NCI-H1417 (cell line): ENCODE measurements at regions not wholly inside any gene's neighbourhood (a gene's known extent, or its start where the extent isn't known, plus 50 kb on each side); places are given as distances from the start of the nearest gene placed in this dataset.

Experiments
- DNase-seq, 3 experiments: peaks; one replicate each; lab custom pipeline; 2025; lab: John Stamatoyannopoulos, UW

DNA sequence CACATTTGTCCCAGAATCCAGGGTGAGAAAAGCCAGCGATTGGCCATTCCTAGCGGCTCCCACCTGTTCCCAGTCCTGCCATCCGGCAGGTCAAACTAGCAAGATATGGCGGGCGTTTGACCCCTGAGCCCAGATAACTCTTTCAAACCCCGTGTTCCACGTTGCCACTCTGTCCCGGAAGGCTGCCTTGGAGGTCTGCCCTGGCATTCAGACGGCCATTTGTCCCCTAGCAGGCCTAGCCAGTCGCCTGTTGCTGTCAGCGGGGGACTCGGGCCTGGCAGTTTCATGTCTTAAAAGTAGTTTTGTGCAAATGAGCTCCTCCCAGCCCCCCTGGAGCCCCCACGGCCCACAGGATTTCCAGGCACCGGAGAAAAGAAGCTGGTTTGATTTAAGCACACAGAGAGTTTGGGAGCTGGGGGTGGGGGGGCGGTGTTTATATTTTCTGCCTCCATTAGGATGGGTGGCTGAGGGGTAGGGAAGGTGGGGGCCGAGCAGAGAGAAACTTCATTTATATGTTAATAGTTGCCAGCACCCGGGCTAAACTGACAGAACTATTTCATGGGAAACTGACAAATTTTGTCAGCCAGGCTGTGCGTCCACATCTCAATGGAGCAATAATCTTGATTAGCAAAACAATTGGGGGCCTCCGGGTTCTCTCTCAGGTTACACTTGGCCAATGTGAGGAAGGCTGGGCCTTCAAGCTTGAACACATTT lies 240.9 kb upstream of the SALL1 start:
- DNase-seq = no peak

DNA sequence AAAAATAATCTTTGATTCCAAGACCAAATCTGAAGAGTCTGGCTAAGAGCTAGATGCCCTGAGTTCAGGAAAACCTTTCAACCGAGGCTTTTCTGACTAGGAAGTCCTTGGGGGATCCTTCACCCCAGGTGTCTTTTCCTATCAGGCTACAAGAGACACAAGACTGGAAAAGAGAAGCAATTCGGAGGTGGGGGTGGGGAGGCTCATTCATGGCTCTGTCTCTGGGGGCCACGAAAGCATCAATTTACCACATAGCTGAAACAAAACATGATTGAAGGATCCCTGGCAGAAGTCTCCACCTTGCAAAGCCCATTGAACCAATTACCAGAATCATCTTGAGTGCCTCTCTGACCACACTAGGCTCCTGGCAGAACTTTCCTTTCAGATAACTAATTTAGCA lies 239.8 kb upstream of the SALL1 start:
- no peak for DNase-seq

DNA sequence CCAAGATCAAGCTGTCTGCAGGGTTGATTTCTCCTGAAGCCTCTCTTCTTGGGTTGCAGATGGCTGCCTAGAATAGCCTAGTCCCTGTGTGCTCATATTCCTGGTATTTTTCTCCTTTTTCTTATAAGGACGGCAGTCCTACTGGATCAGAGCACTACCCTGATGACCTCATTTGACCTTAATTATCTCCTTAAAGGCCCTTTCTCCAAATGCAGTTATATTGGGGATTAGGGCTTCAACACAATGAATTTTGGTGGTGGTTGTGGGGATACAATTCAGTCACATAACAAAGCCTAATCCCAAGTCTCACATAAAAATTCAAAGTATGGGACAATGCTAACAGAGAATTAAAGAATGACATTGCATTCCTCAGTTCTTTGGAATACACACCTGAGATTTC lies 238.8 kb upstream of the SALL1 start:
- DNase-seq = no peak

DNA sequence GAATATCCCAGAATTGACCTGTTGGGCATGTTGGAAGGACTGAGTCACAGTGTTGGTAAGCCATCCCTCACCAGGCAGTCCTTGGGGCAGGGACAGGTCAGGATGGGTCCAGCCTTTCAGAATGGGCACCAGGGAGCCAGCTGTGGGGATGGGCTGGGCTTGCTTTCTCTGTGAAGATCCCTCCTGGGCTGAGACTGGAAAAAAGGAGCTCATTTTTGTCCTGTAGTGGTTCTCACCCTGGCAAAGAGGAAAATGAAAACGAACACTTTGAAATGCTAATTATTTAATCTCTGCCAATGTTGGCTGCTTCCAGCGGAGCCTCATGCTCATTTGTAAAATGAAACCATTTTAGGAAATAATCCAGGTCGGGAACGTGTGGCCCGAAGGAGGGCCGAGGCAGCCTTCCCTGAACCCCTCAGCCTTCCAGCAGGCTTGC lies 237.5 kb upstream of the SALL1 start:
- DNase-seq = no peak

DNA sequence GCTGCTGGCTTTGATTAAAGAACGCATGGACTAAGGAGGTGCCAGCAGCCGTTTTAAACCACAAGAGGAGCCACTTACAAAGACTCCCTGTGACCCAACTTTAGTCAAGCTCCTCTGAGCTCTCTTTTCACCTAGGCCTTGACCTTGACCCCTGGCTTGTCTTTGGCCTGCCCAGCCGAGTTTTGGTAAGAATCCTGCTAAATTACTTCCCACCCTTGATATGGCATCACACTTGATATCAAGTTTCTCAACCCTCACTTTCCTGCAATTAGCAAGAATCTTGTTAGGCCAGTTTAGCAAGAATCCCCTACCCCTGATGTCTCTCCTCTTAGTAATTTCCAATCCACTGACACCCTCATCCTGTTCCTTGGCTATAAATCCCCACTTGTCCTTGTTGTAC lies 232.8 kb upstream of the SALL1 start:
- no peak for DNase-seq

DNA sequence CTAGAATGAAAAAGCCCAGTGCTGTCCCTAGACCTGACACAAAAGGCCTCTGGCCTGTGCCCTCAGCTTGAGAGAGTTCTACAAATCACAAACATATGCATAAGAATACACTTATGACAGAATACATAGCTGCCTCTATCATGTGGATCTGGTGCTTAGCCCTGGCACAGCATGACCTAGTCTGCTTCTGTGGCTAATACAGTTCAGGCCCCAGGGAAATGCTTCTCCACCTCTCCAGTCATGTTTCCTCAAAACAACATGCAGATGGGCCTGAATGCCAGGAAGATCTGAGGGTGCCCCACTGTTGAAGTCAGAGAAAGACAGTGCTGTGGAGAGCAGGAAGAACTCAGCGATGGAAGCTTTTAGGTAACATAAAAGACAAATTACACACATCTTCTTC lies 231.9 kb upstream of the SALL1 start:
- no peak for DNase-seq

DNA sequence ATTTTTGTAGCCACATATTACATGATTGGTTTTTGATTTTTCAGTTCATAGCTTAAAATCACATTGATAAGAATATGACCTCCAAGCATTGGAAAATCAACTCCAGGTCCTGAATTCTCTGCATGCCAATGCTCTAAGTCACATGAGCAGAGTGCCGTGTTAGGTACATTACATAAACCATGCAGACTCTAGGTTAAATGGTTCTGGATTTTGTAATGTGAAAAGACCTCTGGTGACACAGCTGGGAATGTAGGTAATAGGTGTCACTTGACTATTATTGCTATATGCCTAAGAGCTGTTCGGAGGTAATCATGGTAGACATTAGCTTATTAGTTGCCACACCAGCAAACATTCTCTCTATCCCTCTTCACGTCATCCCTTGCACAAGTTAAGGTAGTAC lies 231.1 kb upstream of the SALL1 start:
- DNase-seq = no peak

DNA sequence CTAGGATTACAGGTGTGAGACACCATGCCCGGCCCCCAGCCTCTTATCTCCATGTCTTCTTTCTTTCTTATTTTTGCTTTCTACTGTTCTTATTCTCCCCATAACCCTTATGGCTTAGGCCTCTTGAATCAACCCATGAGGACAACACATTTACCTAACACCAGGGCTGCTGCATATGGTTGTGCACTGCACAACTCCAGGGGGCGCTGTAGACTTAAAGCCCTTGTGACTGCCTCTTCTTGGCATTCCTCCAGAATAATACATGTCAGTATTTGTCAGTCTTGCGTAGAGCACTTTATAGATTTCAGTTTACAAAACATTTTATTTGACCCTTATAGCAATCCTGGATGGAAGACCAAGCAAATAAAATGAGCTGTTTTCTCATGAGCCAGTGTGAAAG lies 225.0 kb upstream of the SALL1 start:
- DNase-seq = no peak

DNA sequence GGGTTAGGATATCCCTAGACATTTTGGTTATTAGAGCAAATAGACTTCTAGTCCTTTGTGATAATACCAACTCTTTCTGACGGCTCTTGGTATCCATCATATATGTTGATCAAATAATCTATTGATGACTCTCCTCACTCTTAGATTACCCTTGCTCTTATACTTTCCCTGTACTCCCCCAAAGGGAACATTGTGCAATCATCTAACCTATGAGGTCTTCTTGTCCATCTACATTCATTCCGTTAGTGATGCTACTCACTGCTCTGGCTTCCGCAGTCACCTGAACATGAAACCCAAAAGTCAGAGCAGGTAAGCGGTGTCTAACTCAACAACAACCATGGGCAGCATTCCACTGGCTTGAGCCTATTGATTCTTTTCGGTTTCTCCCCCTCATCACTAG lies 223.7 kb upstream of the SALL1 start:
- no peak for DNase-seq

DNA sequence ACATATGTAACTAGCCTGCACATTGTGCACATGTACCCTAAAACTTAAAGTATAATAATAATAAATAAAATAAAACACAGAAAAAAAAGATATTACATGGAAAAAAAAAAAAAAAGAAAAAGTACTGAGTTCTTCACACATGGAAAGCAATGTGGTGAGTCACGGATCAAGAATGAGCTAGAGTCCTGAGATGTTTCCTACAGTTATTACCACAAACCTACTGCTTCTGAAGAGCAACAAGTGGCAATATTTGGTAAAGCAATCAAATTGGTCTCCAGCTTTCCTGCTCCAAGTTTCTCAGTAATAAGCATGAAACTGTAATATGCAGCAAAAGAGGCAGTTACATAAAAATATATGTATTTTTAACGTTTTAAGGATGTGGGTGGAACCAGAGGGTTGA lies 223.3 kb upstream of the SALL1 start:
- no peak for DNase-seq

DNA sequence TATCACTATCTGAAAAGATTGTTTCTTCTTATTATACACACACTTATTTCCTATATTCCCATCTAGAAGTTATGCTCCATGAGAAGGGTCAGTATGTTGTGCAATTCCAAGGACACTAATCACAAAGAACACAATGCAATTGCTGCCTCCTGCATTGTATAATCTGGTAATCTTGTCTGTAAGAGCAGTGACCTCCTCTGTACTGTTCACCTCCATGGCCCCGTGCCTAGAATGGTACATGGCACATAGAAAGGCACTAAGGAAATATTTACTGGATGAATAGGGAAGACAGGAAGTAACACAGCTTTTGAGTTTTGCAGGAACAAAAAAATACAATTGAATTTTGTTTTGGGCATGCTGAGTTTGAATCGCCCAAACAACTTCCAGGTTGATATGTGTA lies 214.6 kb upstream of the SALL1 start:
- DNase-seq = no peak

DNA sequence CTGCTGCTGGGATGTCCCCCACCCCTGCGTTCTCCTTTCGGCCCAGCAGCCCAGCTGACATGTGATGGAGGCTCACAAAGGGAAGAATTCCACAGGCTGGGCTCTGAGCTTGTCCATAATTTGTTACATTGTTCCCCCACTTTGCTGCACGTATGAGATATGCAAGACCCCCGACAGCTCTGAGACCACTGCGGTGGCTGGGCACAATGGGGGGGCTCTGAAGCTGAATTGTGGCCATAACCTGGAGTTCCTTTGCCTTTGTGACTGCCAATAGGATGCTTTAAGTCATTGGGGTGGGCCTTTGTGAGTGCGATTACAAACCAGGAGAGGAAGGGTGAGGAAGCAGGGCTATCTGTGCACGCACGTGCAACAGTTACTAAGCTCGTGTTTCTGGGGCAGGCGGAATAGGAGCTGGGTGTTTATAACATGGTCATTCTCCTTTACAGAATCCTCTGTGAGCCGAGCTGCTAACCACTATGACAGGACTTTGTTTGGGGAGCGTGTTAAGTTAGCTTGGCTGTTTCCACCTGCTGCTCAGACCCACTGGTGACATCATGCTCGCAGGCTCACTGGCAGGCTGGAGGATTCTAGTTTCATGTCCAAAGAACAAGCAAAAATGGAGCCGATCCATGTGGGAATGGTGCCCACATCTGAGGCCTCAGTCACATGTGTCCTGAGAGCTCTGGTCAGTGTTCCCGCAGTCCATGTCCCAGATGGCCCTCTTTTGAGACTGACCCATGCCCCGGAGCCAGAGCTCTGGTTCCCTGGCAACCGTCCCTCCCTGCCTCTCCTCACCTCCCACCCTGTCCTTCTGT lies 208.3 kb upstream of the SALL1 start:
- DNase-seq = no peak

DNA sequence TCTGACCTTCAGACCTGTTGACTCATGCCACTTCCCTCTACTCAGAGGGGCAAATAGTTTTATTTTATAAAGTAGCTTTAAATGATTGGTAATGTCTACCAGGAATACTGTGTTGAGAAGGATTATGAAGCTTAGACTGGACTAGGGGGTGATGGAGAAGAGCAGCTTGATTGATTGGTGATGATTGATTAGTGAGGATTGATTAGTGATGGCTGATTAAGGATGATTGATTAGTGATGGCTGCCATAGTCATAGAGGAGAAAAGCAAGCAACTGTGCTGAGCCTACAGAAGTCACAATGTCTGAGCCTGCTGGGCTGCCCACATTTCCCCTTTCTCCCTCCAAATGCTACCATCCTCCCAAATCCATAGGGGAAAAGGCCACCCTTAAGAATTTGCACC lies 206.8 kb upstream of the SALL1 start:
- no peak for DNase-seq

DNA sequence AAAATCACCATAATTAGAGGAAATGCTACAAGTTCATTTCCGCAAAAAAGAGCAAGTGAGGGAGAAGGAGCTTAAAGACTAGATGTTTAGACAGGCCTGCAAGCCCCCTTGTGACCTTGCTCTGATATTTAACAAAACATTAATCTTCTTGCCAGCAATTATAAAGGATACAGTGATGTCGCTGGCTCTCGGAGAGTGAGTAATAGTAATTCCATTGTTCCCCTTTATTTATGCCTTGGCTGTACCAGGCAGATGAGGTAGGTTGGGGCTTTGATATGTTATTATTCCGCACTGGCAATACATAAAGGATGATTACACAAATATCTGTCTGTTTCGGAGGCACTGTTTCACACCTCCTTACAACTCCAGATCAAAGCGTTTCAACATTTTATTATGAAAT lies 204.8 kb upstream of the SALL1 start:
- DNase-seq = no peak

DNA sequence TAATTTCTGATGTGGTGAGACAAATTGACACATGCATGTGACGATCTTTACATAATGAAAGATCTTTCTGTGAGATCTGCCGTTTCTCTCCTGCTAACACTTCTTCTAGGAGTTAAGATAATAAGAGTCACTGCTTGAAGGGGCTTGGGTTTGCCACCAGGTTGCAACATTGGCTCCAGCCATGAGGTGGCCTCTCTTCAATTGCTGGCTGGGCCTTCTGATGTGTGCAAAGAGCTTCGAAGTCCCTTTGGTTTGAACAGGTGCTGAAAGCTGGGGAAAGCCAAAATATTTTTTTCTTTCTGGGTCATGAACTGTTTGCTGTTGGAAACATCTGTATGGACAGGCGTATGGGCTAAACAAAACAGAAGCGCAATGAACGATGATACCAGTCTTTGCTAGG lies 204.1 kb upstream of the SALL1 start:
- DNase-seq = no peak

DNA sequence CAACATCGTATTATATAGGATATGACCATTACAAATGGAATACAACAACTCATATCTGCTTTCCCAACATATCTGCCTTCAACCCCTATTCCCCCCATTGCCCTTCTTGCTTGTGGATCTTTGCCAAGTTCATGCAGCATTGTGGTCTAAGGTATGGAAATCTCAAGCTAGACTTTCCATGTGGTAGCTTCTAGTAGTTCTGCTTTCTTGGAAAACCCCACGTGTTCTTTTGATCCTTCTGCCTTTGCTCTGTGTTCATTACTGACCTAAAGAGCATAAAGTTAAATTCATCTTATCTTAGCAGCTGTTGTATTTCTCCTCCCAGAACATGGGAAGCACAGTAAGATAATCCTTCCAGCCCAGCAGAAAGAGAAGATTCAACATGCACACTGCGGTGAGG lies 202.0 kb upstream of the SALL1 start:
- DNase-seq = no peak

DNA sequence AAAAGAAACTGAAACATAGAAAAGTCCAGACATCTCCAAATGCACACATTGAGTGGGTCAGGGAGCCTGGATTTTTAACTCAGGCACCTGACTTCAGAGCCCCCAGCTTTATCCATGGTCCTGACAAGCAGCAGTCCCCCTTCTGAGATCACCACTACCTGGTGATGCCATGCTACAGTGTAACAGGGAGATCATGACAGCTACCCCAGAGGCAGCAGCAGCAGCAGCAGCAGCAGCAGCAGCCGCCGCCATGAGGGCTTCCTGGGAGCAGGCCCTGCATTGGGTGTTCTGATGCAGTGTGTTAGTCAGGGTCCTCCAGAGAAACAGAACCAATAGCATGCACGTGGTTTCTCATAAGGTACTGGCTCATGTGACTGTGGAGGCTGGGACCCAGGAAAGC lies 198.6 kb upstream of the SALL1 start:
- no peak for DNase-seq

DNA sequence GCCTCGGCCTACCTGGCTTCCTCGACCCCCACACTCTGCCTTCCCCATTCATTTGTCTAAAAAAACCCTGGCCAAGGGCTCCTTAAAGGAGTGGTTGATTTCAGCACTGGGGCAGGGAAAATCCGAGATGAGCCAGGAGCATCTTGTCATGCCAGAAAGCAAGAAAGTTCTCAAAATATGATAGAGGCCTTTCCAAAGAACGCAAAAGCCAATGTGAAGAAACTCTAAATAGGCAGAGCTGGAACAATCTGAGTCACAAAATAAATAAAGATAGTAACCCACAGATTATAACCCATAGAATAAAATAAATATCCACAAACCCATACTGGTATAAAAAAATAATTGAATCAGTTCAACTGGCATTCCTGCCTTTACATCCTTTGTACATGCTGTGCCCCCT lies 192.3 kb upstream of the SALL1 start:
- DNase-seq = no peak

DNA sequence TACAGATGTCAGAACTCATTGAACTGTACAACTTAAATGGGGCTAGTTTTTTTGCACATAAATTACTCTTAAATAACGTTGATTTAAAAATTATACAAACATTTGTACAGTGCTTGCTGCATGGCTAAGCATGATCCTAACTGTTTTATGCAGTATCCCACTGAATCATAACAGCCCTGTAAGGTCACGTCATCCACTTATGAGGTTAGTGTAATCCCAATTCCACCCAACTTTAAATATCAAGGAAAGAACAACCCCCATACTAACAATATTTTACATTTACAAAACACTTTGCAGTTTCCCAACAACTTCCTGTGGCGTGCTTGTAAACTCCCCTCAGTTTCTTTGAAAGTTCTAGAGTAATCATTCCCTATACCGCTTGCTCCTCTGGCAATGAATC lies 190.1 kb upstream of the SALL1 start:
- DNase-seq = no peak

DNA sequence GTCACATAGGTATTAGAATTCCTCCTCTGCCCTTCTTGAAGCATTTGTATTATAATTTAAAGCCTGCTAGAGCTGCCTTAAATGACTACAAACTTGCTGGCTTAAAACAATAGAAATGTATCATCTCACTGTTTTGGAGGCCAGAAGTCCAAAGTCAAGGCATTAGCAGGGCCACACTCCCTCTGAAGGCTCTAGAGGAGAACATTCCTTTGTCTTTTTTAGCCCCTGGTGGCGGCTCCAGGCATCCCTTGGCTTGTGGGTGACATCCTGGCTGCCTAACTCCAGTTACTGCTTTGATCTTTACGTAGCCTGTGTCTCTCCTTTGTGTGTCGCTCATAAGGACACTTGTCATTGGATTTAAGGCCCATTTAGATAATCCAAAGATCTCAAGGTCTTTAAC lies 186.6 kb upstream of the SALL1 start:
- DNase-seq = no peak

DNA sequence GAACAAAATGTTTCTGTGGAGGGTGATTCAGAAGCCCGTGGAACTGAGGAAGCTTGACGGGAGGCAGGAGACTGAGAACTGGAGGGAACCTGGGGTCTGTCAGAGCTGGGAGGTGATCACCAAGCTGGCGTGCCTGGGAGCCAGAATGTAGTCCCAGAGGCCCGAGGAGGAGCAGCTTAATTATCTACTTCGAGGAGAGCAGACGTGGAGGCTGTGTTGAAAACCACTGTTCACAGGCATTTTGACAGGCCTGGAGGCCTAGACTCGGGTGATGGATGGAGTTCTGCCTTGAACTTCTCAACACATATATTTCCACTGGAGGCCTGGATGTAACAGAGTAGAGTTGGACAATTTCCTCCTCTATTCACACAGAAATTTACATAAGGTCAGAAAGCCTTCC lies 177.7 kb upstream of the SALL1 start:
- no peak for DNase-seq

DNA sequence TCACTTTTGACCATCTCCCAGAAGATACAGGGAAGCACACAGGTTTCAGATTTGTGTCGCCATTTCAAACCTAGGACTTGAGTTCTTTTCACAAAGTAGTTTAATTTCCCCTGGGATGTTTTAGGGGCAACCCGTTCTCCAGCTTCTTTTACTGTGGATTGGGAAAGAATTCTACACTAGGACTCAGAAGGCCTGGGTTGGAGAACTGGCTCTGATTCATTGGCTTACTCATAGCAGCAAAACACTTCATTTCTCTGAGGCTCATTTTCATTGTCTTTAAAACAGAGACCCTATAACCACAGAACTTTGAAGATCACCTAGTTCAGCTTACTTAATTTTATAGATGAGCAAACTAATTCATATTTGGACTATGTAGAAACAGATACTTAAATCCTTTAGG lies 175.9 kb upstream of the SALL1 start:
- no peak for DNase-seq

DNA sequence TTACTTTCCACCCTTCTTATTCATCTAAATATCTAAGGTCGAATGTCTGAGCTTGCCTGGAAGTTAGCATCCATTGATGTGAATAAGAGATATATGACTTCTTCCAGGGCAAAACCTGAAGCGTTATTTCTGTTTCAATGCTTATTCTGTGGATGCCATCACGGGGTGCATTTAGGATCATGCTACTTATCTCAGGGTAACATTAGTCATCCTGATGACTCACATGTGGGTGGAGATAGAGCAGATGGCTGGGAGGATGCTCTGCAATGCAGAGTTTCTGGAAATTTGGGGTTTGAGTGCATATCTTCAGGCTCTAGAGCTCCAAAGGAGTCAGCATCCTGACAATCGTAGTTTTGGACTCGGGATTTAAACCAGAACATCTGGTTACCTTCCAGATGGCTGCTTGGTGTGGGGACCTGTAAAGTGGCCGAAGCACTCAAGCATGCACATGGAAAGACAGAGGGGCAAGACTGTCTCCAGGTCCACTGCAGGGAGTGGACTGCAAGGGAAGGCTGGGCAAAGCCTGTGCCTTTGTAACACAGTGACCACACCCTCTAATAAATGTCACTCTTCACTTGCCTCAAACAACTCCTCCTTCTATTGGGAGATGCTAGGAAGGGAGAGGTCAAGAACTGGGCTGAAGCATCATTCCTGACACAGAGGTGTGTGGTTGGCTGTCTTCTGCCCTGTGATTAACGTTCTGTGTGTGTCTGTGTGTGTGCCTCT lies 175.2 kb upstream of the SALL1 start:
- no peak for DNase-seq
